T1000 (cell line): ENCODE measurements at regions not wholly inside any gene's neighbourhood (a gene's known extent, or its start where the extent isn't known, plus 50 kb on each side); places are given as distances from the start of the nearest gene placed in this dataset.
"Not testable (repeated sequence)": the region's sequence is repeated elsewhere in the genome, so short reads cannot be mapped to it uniquely, and the experiment has no call there.

Experiments
- DNase-seq: peaks from one replicate; lab custom pipeline; 2025; ENCODE audit warnings: mixed read lengths; lab: John Stamatoyannopoulos, UW

GRCh38 chr2:144629935-144630334, 110.0 kb upstream of the ZEB2 start:
- no peak for DNase-seq

GRCh38 chr2:144628566-144628965, 108.6 kb upstream of the ZEB2 start:
- no peak for DNase-seq

GRCh38 chr2:144625626-144626025, 105.7 kb upstream of the ZEB2 start:
- DNase-seq, result no peak

- no peak for DNase-seq
Measured at GRCh38 chr2:144625226-144625625, 105.3 kb upstream of the ZEB2 start.

GRCh38 chr2:144624451-144624850, 104.5 kb upstream of the ZEB2 start:
- DNase-seq, result no peak

GRCh38 chr2:144622373-144622772, 102.5 kb upstream of the ZEB2 start:
- DNase-seq, result not testable (repeated sequence)

- no peak for DNase-seq
Measured at GRCh38 chr2:144621266-144621665, 101.3 kb upstream of the ZEB2 start.

- no peak for DNase-seq
Measured at GRCh38 chr2:144619760-144620159, 99.8 kb upstream of the ZEB2 start.

GRCh38 chr2:144617171-144617570, 97.3 kb upstream of the ZEB2 start:
- not testable (repeated sequence) for DNase-seq

- no peak for DNase-seq
Measured at GRCh38 chr2:144615866-144616565, 96.1 kb upstream of the ZEB2 start.

- no peak for DNase-seq
Measured at GRCh38 chr2:144607891-144608521, 88.1 kb upstream of the ZEB2 start.

GRCh38 chr2:144607099-144607498, 87.2 kb upstream of the ZEB2 start:
- no peak for DNase-seq

GRCh38 chr2:144606466-144607095, 86.7 kb upstream of the ZEB2 start:
- DNase-seq, result no peak

- no peak for DNase-seq
Measured at GRCh38 chr2:144605231-144605840, 85.4 kb upstream of the ZEB2 start.

- DNase-seq, result no peak
Measured at GRCh38 chr2:144603334-144603733, 83.4 kb upstream of the ZEB2 start.

- no peak for DNase-seq
Measured at GRCh38 chr2:144598906-144599305, 79.0 kb upstream of the ZEB2 start.

- no peak for DNase-seq
Measured at GRCh38 chr2:144597894-144598593, 78.1 kb upstream of the ZEB2 start.

- DNase-seq, result no peak
Measured at GRCh38 chr2:144597388-144597787, 77.5 kb upstream of the ZEB2 start.

- no peak for DNase-seq
Measured at GRCh38 chr2:144596073-144596871, 76.4 kb upstream of the ZEB2 start.

- no peak for DNase-seq
Measured at GRCh38 chr2:144595686-144596072, 75.8 kb upstream of the ZEB2 start.

GRCh38 chr2:144595279-144595678, 75.4 kb upstream of the ZEB2 start:
- no peak for DNase-seq
